ENCODE measurements at regions not wholly inside any gene's neighbourhood (a gene's known extent, or its start where the extent isn't known, plus 50 kb on each side); places are given as distances from the start of the nearest gene placed in this dataset.

GRCh38 chr1:57520743-57521515, 97.1 kb upstream of the DAB1 start:
- intact Hi-C loops (cut with DNase I): no loop called here
- Histone ChIP-seq H3K36me3 (no peaks in the 10 kb centered on the region), H3K4me1 (no peaks in the 10 kb centered on the region), H3K27me3 (ENCODE audit: low read depth) (no peaks in the 10 kb centered on the region), H3K9me3 (no peaks in the 10 kb centered on the region), H3K4me3 (no peak overlapping the region), H3K27ac (no peak overlapping the region)
- no peak for ATAC-seq
- no peak for TF ChIP-seq CTCF (IDR thresholded peaks at IDR 0.05)
- no peak for DNase-seq

GRCh38 chr1:57518496-57518895, 94.6 kb upstream of the DAB1 start:
- Histone ChIP-seq H3K27me3 (ENCODE audit: low read depth) (no peaks in the 10 kb centered on the region), H3K27ac (no peak overlapping the region), H3K9me3 (no peaks in the 10 kb centered on the region), H3K36me3 (no peaks in the 10 kb centered on the region), H3K4me1 (no peaks in the 10 kb centered on the region), H3K4me3 (no peak overlapping the region)
- DNase-seq (no peak), ATAC-seq (no peak)
- no peak for TF ChIP-seq CTCF (IDR thresholded peaks at IDR 0.05)
- intact Hi-C loops (cut with DNase I): no loop called here

GRCh38 chr1:57517587-57518374, 93.9 kb upstream of the DAB1 start:
- H3K4me3 ChIP-seq: no peak overlapping the region
- no peaks in the 10 kb centered on the region for H3K36me3 ChIP-seq
- no peaks in the 10 kb centered on the region for H3K27me3 ChIP-seq (ENCODE audit: low read depth)
- H3K27ac ChIP-seq: no peak overlapping the region
- intact Hi-C loops (cut with DNase I): no loop called here
- ATAC-seq (no peak), DNase-seq (no peak)
- H3K9me3 ChIP-seq: no peaks in the 10 kb centered on the region
- H3K4me1 ChIP-seq: no peaks in the 10 kb centered on the region
- no peak for TF ChIP-seq CTCF (IDR thresholded peaks at IDR 0.05)

GRCh38 chr1:57512386-57512785, 88.5 kb upstream of the DAB1 start:
- no peaks in the 10 kb centered on the region for H3K36me3 ChIP-seq
- H3K4me3 ChIP-seq: no peak overlapping the region
- no peak overlapping the region for H3K27ac ChIP-seq
- H3K27me3 ChIP-seq (ENCODE audit: low read depth): no peaks in the 10 kb centered on the region
- TF ChIP-seq CTCF (IDR thresholded peaks at IDR 0.05): no peak
- no peak for DNase-seq
- ATAC-seq: no peak
- H3K9me3 ChIP-seq: no peaks in the 10 kb centered on the region
- intact Hi-C loops (cut with DNase I): no loop called here
- H3K4me1 ChIP-seq: no peaks in the 10 kb centered on the region

- no peak overlapping the region for H3K4me3 ChIP-seq
- H3K9me3 ChIP-seq: no peaks in the 10 kb centered on the region
- no peak for ATAC-seq
- intact Hi-C loops (cut with DNase I): no loop called here
- no peaks in the 10 kb centered on the region for H3K36me3 ChIP-seq
- no peak for TF ChIP-seq CTCF (IDR thresholded peaks at IDR 0.05)
- no peak for DNase-seq
- H3K4me1 ChIP-seq: no peaks in the 10 kb centered on the region
- H3K27ac ChIP-seq: no peak overlapping the region
- H3K27me3 ChIP-seq (ENCODE audit: low read depth): no peaks in the 10 kb centered on the region
Observed at GRCh38 chr1:57506941-57507340, 83.1 kb upstream of the DAB1 start.
